ENCODE measurements at regions not wholly inside any gene's neighbourhood (a gene's known extent, or its start where the extent isn't known, plus 50 kb on each side); places are given as distances from the start of the nearest gene placed in this dataset.

DNA sequence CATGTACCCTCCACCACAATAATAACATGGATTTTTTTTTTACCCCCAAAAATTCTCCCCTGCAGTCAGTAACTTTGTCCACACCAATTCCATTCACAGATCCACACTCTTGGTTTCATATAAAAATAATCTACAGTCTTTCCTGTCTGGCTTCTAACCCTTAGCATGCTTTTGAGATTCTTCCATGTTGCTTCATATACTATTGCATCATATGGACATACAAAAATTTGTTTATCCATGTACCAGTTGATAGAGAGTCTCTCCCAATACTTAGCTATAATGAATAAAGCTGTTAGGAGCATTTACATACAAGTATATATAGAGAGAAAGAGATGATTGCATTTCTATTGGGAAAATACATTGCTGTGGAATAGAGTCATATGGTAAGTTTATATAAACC lies 575.0 kb downstream of the XPNPEP1 start:
- TF ChIP-seq BHLHE40 (IDR thresholded peaks at IDR 0.05; ENCODE audit: low read depth, low read length) (no peak), POLR2A (IDR thresholded peaks at IDR 0.05; ENCODE audit: low read depth, low read length) (no peak), RCOR1 (IDR thresholded peaks at IDR 0.05; ENCODE audit: insufficient replicate concordance, low read length) (no peak)
- TF ChIP-seq, protein P1, sequence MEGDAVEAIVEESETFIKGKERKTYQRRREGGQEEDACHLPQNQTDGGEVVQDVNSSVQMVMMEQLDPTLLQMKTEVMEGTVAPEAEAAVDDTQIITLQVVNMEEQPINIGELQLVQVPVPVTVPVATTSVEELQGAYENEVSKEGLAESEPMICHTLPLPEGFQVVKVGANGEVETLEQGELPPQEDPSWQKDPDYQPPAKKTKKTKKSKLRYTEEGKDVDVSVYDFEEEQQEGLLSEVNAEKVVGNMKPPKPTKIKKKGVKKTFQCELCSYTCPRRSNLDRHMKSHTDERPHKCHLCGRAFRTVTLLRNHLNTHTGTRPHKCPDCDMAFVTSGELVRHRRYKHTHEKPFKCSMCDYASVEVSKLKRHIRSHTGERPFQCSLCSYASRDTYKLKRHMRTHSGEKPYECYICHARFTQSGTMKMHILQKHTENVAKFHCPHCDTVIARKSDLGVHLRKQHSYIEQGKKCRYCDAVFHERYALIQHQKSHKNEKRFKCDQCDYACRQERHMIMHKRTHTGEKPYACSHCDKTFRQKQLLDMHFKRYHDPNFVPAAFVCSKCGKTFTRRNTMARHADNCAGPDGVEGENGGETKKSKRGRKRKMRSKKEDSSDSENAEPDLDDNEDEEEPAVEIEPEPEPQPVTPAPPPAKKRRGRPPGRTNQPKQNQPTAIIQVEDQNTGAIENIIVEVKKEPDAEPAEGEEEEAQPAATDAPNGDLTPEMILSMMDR (conservative IDR thresholded peaks at IDR 0.05; ENCODE audit: low read depth, low read length) = no peak
- TF ChIP-seq, protein P2, sequence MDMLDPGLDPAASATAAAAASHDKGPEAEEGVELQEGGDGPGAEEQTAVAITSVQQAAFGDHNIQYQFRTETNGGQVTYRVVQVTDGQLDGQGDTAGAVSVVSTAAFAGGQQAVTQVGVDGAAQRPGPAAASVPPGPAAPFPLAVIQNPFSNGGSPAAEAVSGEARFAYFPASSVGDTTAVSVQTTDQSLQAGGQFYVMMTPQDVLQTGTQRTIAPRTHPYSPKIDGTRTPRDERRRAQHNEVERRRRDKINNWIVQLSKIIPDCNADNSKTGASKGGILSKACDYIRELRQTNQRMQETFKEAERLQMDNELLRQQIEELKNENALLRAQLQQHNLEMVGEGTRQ (IDR thresholded peaks at IDR 0.05; ENCODE audit: low read depth, low read length) = no peak

All from IMR-90 (cell line).